HG03460 (cell line): ENCODE measurements at regions not wholly inside any gene's neighbourhood (a gene's known extent, or its start where the extent isn't known, plus 50 kb on each side); places are given as distances from the start of the nearest gene placed in this dataset.

Experiments
- ATAC-seq: cut with Tn5 transposase; IDR thresholded peaks from one replicate; pipeline ENCODE4 v1.9.1; 2021; ENCODE audit not compliant: unreplicated experiment

- no peak for ATAC-seq
Observed at GRCh38 chr4:180567080-180567479, 1676.1 kb upstream of the TENM3 start.

GRCh38 chr4:180571516-180572055 lies 1671.6 kb upstream of the TENM3 start:
- no peak for ATAC-seq

GRCh38 chr4:180578175-180578574 lies 1665.0 kb upstream of the TENM3 start:
- no peak for ATAC-seq

GRCh38 chr4:180581061-180581460 lies 1662.1 kb upstream of the TENM3 start:
- no peak for ATAC-seq

GRCh38 chr4:180587379-180587778 lies 1655.8 kb upstream of the TENM3 start:
- no peak for ATAC-seq

GRCh38 chr4:180589575-180589974 lies 1653.6 kb upstream of the TENM3 start:
- no peak for ATAC-seq

GRCh38 chr4:180596888-180597483 lies 1646.2 kb upstream of the TENM3 start:
- no peak for ATAC-seq

- no peak for ATAC-seq
Observed at GRCh38 chr4:180598281-180598680, 1644.9 kb upstream of the TENM3 start.

GRCh38 chr4:180603791-180604190 lies 1639.4 kb upstream of the TENM3 start:
- no peak for ATAC-seq

- no peak for ATAC-seq
Observed at GRCh38 chr4:180610324-180610723, 1632.9 kb upstream of the TENM3 start.

- no peak for ATAC-seq
Observed at GRCh38 chr4:180615746-180616145, 1627.5 kb upstream of the TENM3 start.

GRCh38 chr4:180617196-180617595 lies 1626.0 kb upstream of the TENM3 start:
- ATAC-seq: no peak

GRCh38 chr4:180618396-180618795 lies 1624.8 kb upstream of the TENM3 start:
- ATAC-seq: no peak

- ATAC-seq: no peak
Observed at GRCh38 chr4:180619440-180619839, 1623.8 kb upstream of the TENM3 start.

GRCh38 chr4:180622254-180622653 lies 1620.9 kb upstream of the TENM3 start:
- ATAC-seq: no peak

GRCh38 chr4:180625653-180626052 lies 1617.5 kb upstream of the TENM3 start:
- ATAC-seq: no peak

GRCh38 chr4:180630012-180630665 lies 1613.1 kb upstream of the TENM3 start:
- no peak for ATAC-seq

- ATAC-seq: no peak
Observed at GRCh38 chr4:180634306-180634705, 1608.9 kb upstream of the TENM3 start.

GRCh38 chr4:180635281-180635680 lies 1607.9 kb upstream of the TENM3 start:
- no peak for ATAC-seq

- no peak for ATAC-seq
Observed at GRCh38 chr4:180636696-180637404, 1606.4 kb upstream of the TENM3 start.

GRCh38 chr4:180637616-180638015 lies 1605.6 kb upstream of the TENM3 start:
- no peak for ATAC-seq

GRCh38 chr4:180640193-180640592 lies 1603.0 kb upstream of the TENM3 start:
- ATAC-seq: no peak
